IPS-11a (cell line): ENCODE measurements at regions not wholly inside any gene's neighbourhood (a gene's known extent, or its start where the extent isn't known, plus 50 kb on each side); places are given as distances from the start of the nearest gene placed in this dataset.

Source experiments
- H3K4me3 ChIP-seq: one replicate; pipeline ENCODE4 v1.5.1; 2013; ENCODE audit warnings: low read depth, low read length, control low read depth

- H3K4me3 ChIP-seq: no peak overlapping the region
Observed at GRCh38 chr9:113701774-113702755, 174.0 kb upstream of the ZNF618 start.

- no peak overlapping the region for H3K4me3 ChIP-seq
Observed at GRCh38 chr9:113705306-113705927, 170.7 kb upstream of the ZNF618 start.

- H3K4me3 ChIP-seq: no peak overlapping the region
Observed at GRCh38 chr9:113705928-113706519, 170.1 kb upstream of the ZNF618 start.

- H3K4me3 ChIP-seq: no peak overlapping the region
Observed at GRCh38 chr9:113707953-113708695, 168.0 kb upstream of the ZNF618 start.

- H3K4me3 ChIP-seq: no peak overlapping the region
Observed at GRCh38 chr9:113708821-113709713, 167.0 kb upstream of the ZNF618 start.

GRCh38 chr9:113709721-113710120 is 166.4 kb upstream of the ZNF618 start:
- H3K4me3 ChIP-seq: no peak overlapping the region

GRCh38 chr9:113711251-113711650 is 164.9 kb upstream of the ZNF618 start:
- no peak overlapping the region for H3K4me3 ChIP-seq

GRCh38 chr9:113712053-113712452 is 164.1 kb upstream of the ZNF618 start:
- H3K4me3 ChIP-seq: no peak overlapping the region

GRCh38 chr9:113715086-113715485 is 161.0 kb upstream of the ZNF618 start:
- H3K4me3 ChIP-seq: no peak overlapping the region

GRCh38 chr9:113719919-113720318 is 156.2 kb upstream of the ZNF618 start:
- H3K4me3 ChIP-seq: no peak overlapping the region

GRCh38 chr9:113720495-113720894 is 155.6 kb upstream of the ZNF618 start:
- H3K4me3 ChIP-seq: no peak overlapping the region

GRCh38 chr9:113721856-113722255 is 154.3 kb upstream of the ZNF618 start:
- no peak overlapping the region for H3K4me3 ChIP-seq

GRCh38 chr9:113724202-113724601 is 151.9 kb upstream of the ZNF618 start:
- H3K4me3 ChIP-seq: no peak overlapping the region

GRCh38 chr9:113728989-113729388 is 147.1 kb upstream of the ZNF618 start:
- H3K4me3 ChIP-seq: no peak overlapping the region

GRCh38 chr9:113734826-113735225 is 141.3 kb upstream of the ZNF618 start:
- H3K4me3 ChIP-seq: no peak overlapping the region

GRCh38 chr9:113737517-113738271 is 138.4 kb upstream of the ZNF618 start:
- H3K4me3 ChIP-seq: no peak overlapping the region

GRCh38 chr9:113738496-113738892 is 137.6 kb upstream of the ZNF618 start:
- no peak overlapping the region for H3K4me3 ChIP-seq

- H3K4me3 ChIP-seq: no peak overlapping the region
Observed at GRCh38 chr9:113738893-113739604, 137.1 kb upstream of the ZNF618 start.
